ENCODE measurements at regions not wholly inside any gene's neighbourhood (a gene's known extent, or its start where the extent isn't known, plus 50 kb on each side); places are given as distances from the start of the nearest gene placed in this dataset.
"Not testable (repeated sequence)": the region's sequence is repeated elsewhere in the genome, so short reads cannot be mapped to it uniquely, and the experiment has no call there.

- DNase-seq (no peak), ATAC-seq (no peak)
- no peaks in the 10 kb centered on the region for H3K27me3 ChIP-seq (ENCODE audit: low read depth)
- TF ChIP-seq CTCF (IDR thresholded peaks at IDR 0.05), result no peak
- no peak overlapping the region for H3K4me3 ChIP-seq
- H3K9me3 ChIP-seq, result no peaks in the 10 kb centered on the region
- H3K27ac ChIP-seq, result no peak overlapping the region
- intact Hi-C loops (cut with DNase I), result no loop called here
- no peaks in the 10 kb centered on the region for H3K36me3 ChIP-seq
- H3K4me1 ChIP-seq, result no peaks in the 10 kb centered on the region
Measured at GRCh38 chr1:87989346-87989745, 660.7 kb downstream of the LMO4 start.

- H3K27ac ChIP-seq; H3K9me3 ChIP-seq; H3K36me3 ChIP-seq; intact Hi-C loops (cut with DNase I); H3K4me1 ChIP-seq; DNase-seq; H3K4me3 ChIP-seq; ATAC-seq; H3K27me3 ChIP-seq (ENCODE audit: low read depth): not testable (repeated sequence)
Measured at GRCh38 chr1:87992536-87992935, 663.9 kb downstream of the LMO4 start.

DNA sequence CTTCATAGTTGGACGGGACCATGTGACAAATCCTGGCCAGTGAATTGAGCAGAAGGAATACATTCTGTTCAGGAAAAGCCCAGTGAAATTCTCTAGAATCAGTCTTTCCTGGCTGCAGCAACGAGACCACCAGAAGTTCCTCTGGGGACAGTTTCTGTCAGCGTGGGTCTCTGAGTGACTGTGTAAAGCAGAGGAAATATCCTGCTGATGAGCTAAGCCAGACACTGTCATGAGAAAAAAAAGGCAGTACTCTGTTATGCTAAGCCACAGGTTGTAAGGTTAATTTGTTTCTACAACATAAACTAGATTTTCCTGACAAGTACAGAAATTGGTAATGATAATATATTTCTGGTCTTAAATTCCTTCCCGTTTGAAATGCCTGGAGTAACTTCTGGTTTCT is 664.4 kb downstream of the LMO4 start:
- DNase-seq, result no peak

GRCh38 chr1:87999852-88000251 is 671.2 kb downstream of the LMO4 start:
- Histone ChIP-seq H3K4me1 (no peaks in the 10 kb centered on the region), H3K27me3 (ENCODE audit: low read depth) (no peaks in the 10 kb centered on the region), H3K27ac (no peak overlapping the region), H3K9me3 (no peaks in the 10 kb centered on the region), H3K36me3 (no peaks in the 10 kb centered on the region), H3K4me3 (no peak overlapping the region)
- intact Hi-C loops (cut with DNase I), result no loop called here
- DNase-seq (no peak), ATAC-seq (no peak)
- TF ChIP-seq CTCF (IDR thresholded peaks at IDR 0.05), result no peak

More for the DNA sequence above, 664.4 kb downstream of the LMO4 start:
- H3K9me3 ChIP-seq, result no peaks in the 10 kb centered on the region
- H3K36me3 ChIP-seq, result no peaks in the 10 kb centered on the region
- no peak overlapping the region for H3K4me3 ChIP-seq
- intact Hi-C loops (cut with DNase I), result no loop called here
- ATAC-seq, result no peak
- H3K27me3 ChIP-seq (ENCODE audit: low read depth), result no peaks in the 10 kb centered on the region
- no peaks in the 10 kb centered on the region for H3K4me1 ChIP-seq
- no peak overlapping the region for H3K27ac ChIP-seq
- TF ChIP-seq CTCF (IDR thresholded peaks at IDR 0.05), result no peak

GRCh38 chr1:88001460-88001859 is 672.8 kb downstream of the LMO4 start:
- Histone ChIP-seq H3K4me1 (no peaks in the 10 kb centered on the region), H3K27me3 (ENCODE audit: low read depth) (no peaks in the 10 kb centered on the region), H3K27ac (no peak overlapping the region), H3K36me3 (no peaks in the 10 kb centered on the region), H3K9me3 (no peaks in the 10 kb centered on the region), H3K4me3 (no peak overlapping the region)
- no peak for TF ChIP-seq CTCF (IDR thresholded peaks at IDR 0.05)
- DNase-seq (no peak), ATAC-seq (no peak)
- intact Hi-C loops (cut with DNase I), result no loop called here

DNA sequence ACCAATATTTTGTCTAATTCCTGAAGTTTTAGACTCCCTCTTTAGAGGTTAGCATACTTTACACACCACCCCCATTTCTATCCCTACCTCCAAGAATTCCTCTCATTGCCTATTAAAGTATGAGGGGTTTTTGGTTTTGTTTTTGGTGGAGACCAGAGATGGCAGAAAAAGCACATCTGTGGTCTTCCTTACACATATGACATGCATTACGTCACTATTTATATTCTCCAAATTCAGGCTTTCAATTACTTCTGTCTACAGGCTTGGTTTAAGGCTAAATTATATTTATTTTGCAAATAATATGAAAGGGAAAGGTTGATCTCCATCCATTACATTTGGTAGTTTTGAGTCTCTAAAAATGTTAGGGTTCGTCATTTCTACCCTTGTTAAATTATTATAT is 674.6 kb downstream of the LMO4 start:
- Histone ChIP-seq H3K27me3 (ENCODE audit: low read depth) (no peaks in the 10 kb centered on the region), H3K4me3 (no peak overlapping the region), H3K4me1 (no peaks in the 10 kb centered on the region), H3K36me3 (no peaks in the 10 kb centered on the region), H3K27ac (no peak overlapping the region), H3K9me3 (no peaks in the 10 kb centered on the region)
- no peak for TF ChIP-seq CTCF (IDR thresholded peaks at IDR 0.05)
- ATAC-seq (no peak), DNase-seq (no peak)
- intact Hi-C loops (cut with DNase I), result no loop called here
